Transverse colon (tissue), 4 donors: ENCODE measurements at regions not wholly inside any gene's neighbourhood (a gene's known extent, or its start where the extent isn't known, plus 50 kb on each side); places are given as distances from the start of the nearest gene placed in this dataset.

Source experiments
- CTCF ChIP-seq, 5 experiments: fragments of 200-600 bp in 3 of 5; fragments of 450-650 bp in 2 of 5; sonication (generic) in 3 of 5; IDR thresholded peaks; 1 replicate in 2 of 5; 2 replicates in 3 of 5; pipeline ENCODE4 v1.5.1; 2016 to 2017; ENCODE audit warnings: antibody characterized with exemption in 5 of 5, inconsistent platforms in 3 of 5, mild to moderate bottlenecking in 2 of 5, moderate library complexity in 1 of 5
- EP300 ChIP-seq: sonication (generic); formaldehyde crosslinking; IDR thresholded peaks from one replicate; pipeline ENCODE4 v1.6.1; 2017; ENCODE audit warnings: antibody characterized with exemption, low read depth
- POLR2A ChIP-seq: fragments of 450-650 bp; IDR thresholded peaks from one replicate; pipeline ENCODE4 v1.6.1; 2016; ENCODE audit warnings: antibody characterized with exemption, mild to moderate bottlenecking, moderate library complexity
- POLR2AphosphoS5 ChIP-seq, 3 donors: sonication (generic); formaldehyde crosslinking; IDR thresholded peaks; one replicate each; pipeline ENCODE4 v1.6.1; 2016; ENCODE audit warnings: antibody characterized with exemption in 3 of 3

GRCh38 chrY:19589664-19590063 lies 154.9 kb downstream of the KDM5D start:
- TF ChIP-seq CTCF (IDR thresholded peaks at IDR 0.05) (no peak), POLR2AphosphoS5 (IDR thresholded peaks at IDR 0.05) (no peak), POLR2A (no peak), EP300 (no peak)
